SK-N-SH (cell line): ENCODE measurements at regions not wholly inside any gene's neighbourhood (a gene's known extent, or its start where the extent isn't known, plus 50 kb on each side); places are given as distances from the start of the nearest gene placed in this dataset.

Source experiments
- CTCF ChIP-seq: fragments of 200-600 bp; sonication (generic); IDR thresholded peaks from 2 replicates; pipeline ENCODE4 v1.6.1; 2017; ENCODE audit warnings: antibody characterized with exemption, mild to moderate bottlenecking, moderate library complexity
- FOSL2 ChIP-seq: IDR thresholded peaks from 2 replicates; pipeline ENCODE4 v1.4.0; 2012; ENCODE audit warnings: low read depth, mild to moderate bottlenecking, moderate library complexity, borderline replicate concordance
- GABPA ChIP-seq: IDR thresholded peaks from 2 replicates; pipeline ENCODE4 v1.4.0; 2012; ENCODE audit warnings: low read depth, mild to moderate bottlenecking
- POLR2AphosphoS5 ChIP-seq: IDR thresholded peaks from 2 replicates; pipeline ENCODE4 v1.6.1; 2012; ENCODE audit warnings: low read depth, low read length
- RAD21 ChIP-seq: IDR thresholded peaks from 2 replicates; pipeline ENCODE4 v1.6.1; 2012; ENCODE audit warnings: mild to moderate bottlenecking, low read length
- RXRA ChIP-seq: IDR thresholded peaks from 2 replicates; pipeline ENCODE4 v1.4.0; 2012; ENCODE audit warnings: low read depth, mild to moderate bottlenecking, borderline replicate concordance
- TEAD4 ChIP-seq: IDR thresholded peaks from 2 replicates; pipeline ENCODE4 v1.4.0; 2012; ENCODE audit warnings: mild to moderate bottlenecking, borderline replicate concordance; ENCODE audit not compliant: insufficient read depth
- YY1 ChIP-seq: IDR thresholded peaks from 2 replicates; pipeline ENCODE4 v1.4.0; 2012; ENCODE audit warnings: low read depth, mild to moderate bottlenecking
- TF ChIP-seq, protein P1 (sequence below): IDR thresholded peaks from 2 replicates; pipeline ENCODE4 v1.4.0; 2012; ENCODE audit warnings: low read depth

- TF ChIP-seq RXRA: no peak
- TF ChIP-seq RAD21: no peak
- TF ChIP-seq CTCF: no peak
- TF ChIP-seq FOSL2: no peak
- TF ChIP-seq GABPA: no peak
- TF ChIP-seq, protein P1, sequence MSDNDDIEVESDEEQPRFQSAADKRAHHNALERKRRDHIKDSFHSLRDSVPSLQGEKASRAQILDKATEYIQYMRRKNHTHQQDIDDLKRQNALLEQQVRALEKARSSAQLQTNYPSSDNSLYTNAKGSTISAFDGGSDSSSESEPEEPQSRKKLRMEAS: no peak
- TF ChIP-seq POLR2AphosphoS5: no peak
- no peak for TF ChIP-seq TEAD4
- TF ChIP-seq YY1: no peak
These were observed 733.3 kb upstream of the SLC35B3 start for GRCh38 chr6:9168669-9169068.
